ENCODE measurements at regions not wholly inside any gene's neighbourhood (a gene's known extent, or its start where the extent isn't known, plus 50 kb on each side); places are given as distances from the start of the nearest gene placed in this dataset.

- DNase-seq (ENCODE audit: low spot score): no peak
- Mint-ChIP-seq H3K4me3 (ENCODE audit: unreplicated experiment) (no peak overlapping the region), H3K9me3 (ENCODE audit: low read depth) (no peaks in the 10 kb centered on the region), H3K36me3 (ENCODE audit: low read depth) (no peaks in the 10 kb centered on the region), H3K4me1 (ENCODE audit: low read depth) (peaks cover 6% of the 10 kb centered on the region), H3K27ac (ENCODE audit: unreplicated experiment) (no peak overlapping the region), H3K27me3 (ENCODE audit: low read depth) (no peaks in the 10 kb centered on the region)
- TF ChIP-seq CTCF (IDR thresholded peaks at IDR 0.05): no peak
Observed at GRCh38 chr2:143909577-143910353, 610.2 kb downstream of the ZEB2 start.

- Mint-ChIP-seq H3K27ac (ENCODE audit: unreplicated experiment) (no peak overlapping the region), H3K9me3 (ENCODE audit: low read depth) (no peaks in the 10 kb centered on the region), H3K4me3 (ENCODE audit: unreplicated experiment) (no peak overlapping the region), H3K27me3 (ENCODE audit: low read depth) (no peaks in the 10 kb centered on the region), H3K4me1 (ENCODE audit: low read depth) (peaks cover 6% of the 10 kb centered on the region), H3K36me3 (ENCODE audit: low read depth) (no peaks in the 10 kb centered on the region)
- DNase-seq (ENCODE audit: low spot score): no peak
- TF ChIP-seq CTCF (IDR thresholded peaks at IDR 0.05): no peak
Observed at GRCh38 chr2:143908843-143909242, 611.1 kb downstream of the ZEB2 start.

GRCh38 chr2:143907801-143908200 lies 612.1 kb downstream of the ZEB2 start:
- no peak for TF ChIP-seq CTCF (IDR thresholded peaks at IDR 0.05)
- DNase-seq (ENCODE audit: low spot score): no peak
- no peak overlapping the region for H3K27ac Mint-ChIP-seq (ENCODE audit: unreplicated experiment)
- no peaks in the 10 kb centered on the region for H3K36me3 Mint-ChIP-seq (ENCODE audit: low read depth)
- no peaks in the 10 kb centered on the region for H3K9me3 Mint-ChIP-seq (ENCODE audit: low read depth)
- no peak overlapping the region for H3K4me3 Mint-ChIP-seq (ENCODE audit: unreplicated experiment)
- peaks cover 6% of the 10 kb centered on the region for H3K4me1 Mint-ChIP-seq (ENCODE audit: low read depth)
- no peaks in the 10 kb centered on the region for H3K27me3 Mint-ChIP-seq (ENCODE audit: low read depth)

GRCh38 chr2:143906850-143907249 lies 613.1 kb downstream of the ZEB2 start:
- Mint-ChIP-seq H3K4me3 (ENCODE audit: unreplicated experiment) (no peak overlapping the region), H3K27me3 (ENCODE audit: low read depth) (no peaks in the 10 kb centered on the region), H3K27ac (ENCODE audit: unreplicated experiment) (no peak overlapping the region), H3K9me3 (ENCODE audit: low read depth) (no peaks in the 10 kb centered on the region), H3K36me3 (ENCODE audit: low read depth) (no peaks in the 10 kb centered on the region), H3K4me1 (ENCODE audit: low read depth) (peaks cover 6% of the 10 kb centered on the region)
- DNase-seq (ENCODE audit: low spot score): no peak
- no peak for TF ChIP-seq CTCF (IDR thresholded peaks at IDR 0.05)

GRCh38 chr2:143905587-143905986 lies 614.3 kb downstream of the ZEB2 start:
- no peak for TF ChIP-seq CTCF (IDR thresholded peaks at IDR 0.05)
- Mint-ChIP-seq H3K4me1 (ENCODE audit: low read depth) (peaks cover 18% of the 10 kb centered on the region), H3K9me3 (ENCODE audit: low read depth) (no peaks in the 10 kb centered on the region), H3K27ac (ENCODE audit: unreplicated experiment) (no peak overlapping the region), H3K27me3 (ENCODE audit: low read depth) (no peaks in the 10 kb centered on the region), H3K4me3 (ENCODE audit: unreplicated experiment) (no peak overlapping the region), H3K36me3 (ENCODE audit: low read depth) (no peaks in the 10 kb centered on the region)
- DNase-seq (ENCODE audit: low spot score): no peak

All from chondrocyte (in vitro differentiated cells).